Stimulated activated naive B cell treated with anti-CD40 and anti-IgM and Interleukin-4, amounts not matched to agents 10 μg/mL and 1 μg/mL and 100 μg/mL, for 72 hours (primary cell): ENCODE measurements at regions not wholly inside any gene's neighbourhood (a gene's known extent, or its start where the extent isn't known, plus 50 kb on each side); places are given as distances from the start of the nearest gene placed in this dataset.
"Not testable (repeated sequence)": the region's sequence is repeated elsewhere in the genome, so short reads cannot be mapped to it uniquely, and the experiment has no call there.

Experiments used
- ATAC-seq, 2 donors: fragments of 150-1000 bp; cut with Tn5 transposase; replicated peaks; 2 replicates each; pipeline ENCODE4 v1.10.0; 2021; ENCODE audit warnings: moderate library complexity in 1 of 2
- DNase-seq: peaks from one replicate; pipeline ENCODE4 v3.0.0; 2021
- H3K27ac Mint-ChIP-seq: one replicate; pipeline ENCODE4 v1.8.0; 2022; ENCODE audit warnings: mild to moderate bottlenecking, mixed read lengths
- H3K27me3 Mint-ChIP-seq, 2 donors: one replicate each; pipeline ENCODE4 v1.8.0; 2022; ENCODE audit warnings: mixed read lengths in 2 of 2
- H3K36me3 Mint-ChIP-seq, 2 donors: one replicate each; pipeline ENCODE4 v1.8.0; 2022; ENCODE audit warnings: mixed read lengths in 2 of 2, mild to moderate bottlenecking in 1 of 2
- H3K4me1 Mint-ChIP-seq, 2 donors: one replicate each; pipeline ENCODE4 v1.8.0; 2022; ENCODE audit warnings: mixed read lengths in 2 of 2, mild to moderate bottlenecking in 1 of 2
- H3K4me3 Mint-ChIP-seq, 2 donors: one replicate each; pipeline ENCODE4 v1.8.0; 2022; ENCODE audit warnings: mild to moderate bottlenecking in 2 of 2, mixed read lengths in 2 of 2, moderate library complexity in 1 of 2
- H3K9me3 Mint-ChIP-seq, 2 donors: one replicate each; pipeline ENCODE4 v1.8.0; 2022; ENCODE audit warnings: mixed read lengths in 2 of 2, mild to moderate bottlenecking in 1 of 2

DNA sequence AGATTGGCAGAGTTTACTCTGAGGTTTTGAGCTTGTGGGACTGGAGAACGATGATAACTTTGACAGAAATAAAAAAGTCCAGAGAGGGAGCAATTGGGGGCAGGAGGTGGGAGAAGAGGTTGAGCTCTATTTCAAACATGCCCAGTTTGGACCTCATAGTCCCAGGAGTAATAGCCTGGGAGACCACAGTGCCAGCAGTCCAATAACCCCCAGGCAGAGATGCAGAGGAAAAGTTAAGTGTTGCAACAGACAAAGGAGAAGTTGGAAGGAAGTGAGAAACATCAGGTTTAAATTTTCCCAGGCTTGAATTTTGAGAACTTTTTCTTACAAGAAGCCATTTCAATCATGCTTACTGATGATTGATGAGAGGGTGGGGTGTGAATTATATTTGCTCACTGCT lies 117.0 kb upstream of the GHR start:
- H3K27ac Mint-ChIP-seq: no peak overlapping the region
- ATAC-seq (no peak), DNase-seq (no peak)
- H3K9me3 Mint-ChIP-seq: no peaks in the 10 kb centered on the region
- no peaks in the 10 kb centered on the region for H3K4me1 Mint-ChIP-seq
- H3K27me3 Mint-ChIP-seq: no peaks in the 10 kb centered on the region
- H3K36me3 Mint-ChIP-seq: no peaks in the 10 kb centered on the region
- no peak overlapping the region for H3K4me3 Mint-ChIP-seq

DNA sequence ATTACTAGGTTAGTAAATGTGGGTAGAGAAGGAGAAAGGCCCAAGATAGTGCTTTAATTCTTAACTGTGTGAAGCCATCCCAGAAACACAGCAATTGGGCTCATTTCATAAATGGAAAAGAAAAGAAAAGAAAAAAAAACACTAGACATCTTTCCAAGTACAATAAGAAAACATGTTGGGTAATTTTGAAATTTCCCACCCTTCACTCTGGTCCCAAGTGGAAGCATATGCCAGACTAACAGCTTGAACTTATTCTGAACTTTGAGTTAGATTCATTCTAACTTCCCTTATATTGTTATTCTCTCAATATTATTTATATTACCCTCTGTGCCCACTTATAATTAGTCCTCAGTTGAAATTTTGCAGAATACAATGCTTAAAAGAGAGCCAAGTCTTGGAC lies 113.4 kb upstream of the GHR start:
- no peak for ATAC-seq
- Mint-ChIP-seq H3K27ac (no peak overlapping the region), H3K4me3 (no peak overlapping the region), H3K27me3 (no peaks in the 10 kb centered on the region), H3K36me3 (no peaks in the 10 kb centered on the region), H3K9me3 (no peaks in the 10 kb centered on the region), H3K4me1 (no peaks in the 10 kb centered on the region)
- DNase-seq: no peak

DNA sequence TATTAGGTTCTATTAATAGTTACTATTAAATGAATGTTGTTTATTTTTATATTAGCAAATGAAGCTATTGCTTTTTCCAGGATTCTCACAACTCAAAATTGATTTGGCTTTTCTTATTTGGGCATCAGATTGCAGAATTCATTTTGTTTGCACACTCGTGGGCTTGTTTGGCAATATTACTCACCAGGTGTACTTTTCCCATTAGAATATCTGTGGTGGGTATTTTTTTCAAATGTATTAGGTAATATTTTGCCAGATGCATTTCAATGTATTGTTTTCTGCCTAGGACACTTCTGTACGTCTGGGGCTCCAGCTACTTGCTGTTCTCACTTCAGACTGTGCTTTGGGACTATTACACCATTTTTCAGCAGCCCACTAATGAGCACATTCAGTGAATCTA lies 108.0 kb upstream of the GHR start:
- no peak for ATAC-seq
- Mint-ChIP-seq H3K36me3 (peaks cover 0 to 5% of the 10 kb centered on the region in 2 donors), H3K27me3 (no peaks in the 10 kb centered on the region), H3K27ac (no peak overlapping the region), H3K9me3 (peaks cover 14 to 17% of the 10 kb centered on the region in 2 donors), H3K4me1 (no peaks in the 10 kb centered on the region), H3K4me3 (no peak overlapping the region)
- no peak for DNase-seq

DNA sequence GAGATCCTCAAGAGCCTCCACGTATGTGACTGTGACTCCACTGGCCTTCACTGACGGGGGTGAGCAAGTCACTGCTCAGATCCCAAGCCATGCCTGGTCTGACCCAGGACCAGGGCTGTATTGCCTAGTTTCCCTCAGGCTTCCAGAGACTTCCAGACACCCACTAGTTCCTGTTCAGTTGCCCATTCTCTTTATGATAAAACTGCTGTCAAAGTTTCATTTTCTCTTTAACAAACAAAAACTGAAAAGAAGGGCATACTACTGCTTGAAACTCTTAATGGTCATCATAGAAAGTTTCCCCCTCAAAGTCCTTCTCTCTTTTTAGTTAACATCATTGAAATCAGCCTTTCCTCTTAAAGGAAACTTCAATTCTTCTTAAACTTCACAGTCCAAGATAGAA lies 105.7 kb upstream of the GHR start:
- no peak for DNase-seq
- Mint-ChIP-seq H3K9me3 (peaks cover 15 to 17% of the 10 kb centered on the region in 2 donors), H3K4me1 (no peaks in the 10 kb centered on the region), H3K4me3 (no peak overlapping the region), H3K27ac (no peak overlapping the region), H3K27me3 (no peaks in the 10 kb centered on the region), H3K36me3 (peaks cover 0 to 5% of the 10 kb centered on the region in 2 donors)
- no peak for ATAC-seq

DNA sequence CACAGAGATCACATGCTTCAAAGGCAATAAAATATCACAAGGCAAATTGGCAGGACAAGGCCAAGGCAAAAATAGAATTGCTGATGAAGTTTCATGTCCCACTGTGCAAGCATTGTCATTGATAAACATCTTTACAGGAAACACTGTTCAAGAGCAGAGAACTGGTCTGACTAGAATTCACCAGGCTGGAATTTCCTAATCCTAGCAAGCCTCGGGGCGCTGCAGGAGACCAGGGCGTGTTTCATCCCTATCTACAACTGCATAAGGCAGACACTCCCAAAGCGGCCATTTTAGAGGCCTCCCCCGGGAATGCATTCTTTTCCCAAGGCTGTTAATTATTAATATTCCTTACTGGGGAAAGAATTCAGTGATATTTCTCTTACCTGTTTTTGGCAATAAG lies 103.7 kb upstream of the GHR start:
- not testable (repeated sequence) for H3K4me3 Mint-ChIP-seq, H3K36me3 Mint-ChIP-seq, DNase-seq, H3K27me3 Mint-ChIP-seq, H3K4me1 Mint-ChIP-seq, H3K27ac Mint-ChIP-seq, ATAC-seq
- peaks cover 17% of the 10 kb centered on the region in 2 donors for H3K9me3 Mint-ChIP-seq

DNA sequence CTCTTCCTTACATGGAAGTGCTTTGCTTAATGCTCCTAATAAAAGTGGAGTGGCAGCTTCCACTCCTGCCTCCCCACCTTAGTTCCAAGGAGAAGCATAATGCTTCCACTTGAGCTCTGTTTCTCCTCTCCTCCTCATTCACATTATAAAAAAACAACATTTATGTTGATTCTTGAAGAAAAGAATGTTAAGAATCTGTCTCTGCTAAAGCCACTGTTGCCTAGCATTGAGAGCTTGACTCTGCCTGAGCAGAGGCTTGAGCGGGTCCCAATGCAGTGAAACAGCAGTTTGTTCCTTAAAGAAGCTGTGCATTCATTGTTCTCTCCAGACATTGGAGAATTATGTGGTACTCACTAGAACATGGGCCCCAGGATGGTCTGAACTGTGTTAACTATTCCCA lies 101.5 kb upstream of the GHR start:
- Mint-ChIP-seq H3K4me1 (no peaks in the 10 kb centered on the region), H3K36me3 (peaks cover 0 to 5% of the 10 kb centered on the region in 2 donors), H3K27me3 (no peaks in the 10 kb centered on the region), H3K9me3 (peaks cover 14 to 17% of the 10 kb centered on the region in 2 donors), H3K27ac (no peak overlapping the region), H3K4me3 (no peak overlapping the region)
- DNase-seq: no peak
- no peak for ATAC-seq

DNA sequence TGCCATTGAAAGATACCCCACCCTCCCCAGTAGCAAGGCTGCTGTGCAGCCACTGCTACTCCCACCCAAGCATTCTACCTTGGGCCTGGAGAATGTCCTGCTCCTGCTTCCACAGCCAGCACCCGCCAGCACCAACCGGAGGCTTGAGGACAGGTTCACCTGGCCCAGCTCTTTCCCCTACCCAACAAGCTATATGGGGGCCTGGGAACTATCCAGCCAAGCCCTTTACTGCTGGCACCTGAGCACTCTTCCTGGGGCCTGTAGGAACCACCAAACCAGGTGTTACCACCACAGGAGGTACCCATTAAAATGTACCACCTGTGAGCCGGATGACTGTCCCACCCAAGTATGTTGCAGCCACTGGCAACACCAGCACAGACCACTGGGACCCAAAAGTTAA lies 86.1 kb upstream of the GHR start:
- DNase-seq (no peak), ATAC-seq (no peak)
- Mint-ChIP-seq H3K4me1 (no peaks in the 10 kb centered on the region), H3K27me3 (no peaks in the 10 kb centered on the region), H3K36me3 (no peaks in the 10 kb centered on the region), H3K4me3 (no peak overlapping the region), H3K9me3 (peaks cover 26% of the 10 kb centered on the region in 2 donors), H3K27ac (no peak overlapping the region)

DNA sequence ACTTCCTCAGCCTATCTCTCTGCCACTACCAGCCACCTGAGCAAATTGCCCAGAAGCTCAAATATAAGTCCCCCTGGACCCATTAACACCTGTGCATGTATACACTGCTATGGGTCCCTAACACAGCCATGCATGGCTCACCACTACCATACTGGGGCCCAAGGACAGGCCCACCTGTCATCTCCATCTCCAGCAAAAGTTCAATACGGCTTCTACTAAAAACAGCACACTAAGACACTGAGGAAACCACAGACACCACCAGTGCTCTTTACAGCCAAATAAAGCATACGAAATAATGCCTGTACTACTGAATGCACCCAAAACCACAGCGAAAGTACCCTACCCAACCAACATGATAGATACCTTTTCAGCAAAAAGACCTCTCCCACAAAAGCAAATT lies 85.6 kb upstream of the GHR start:
- Mint-ChIP-seq H3K36me3 (no peaks in the 10 kb centered on the region), H3K9me3 (peaks cover 23 to 28% of the 10 kb centered on the region in 2 donors), H3K4me3 (no peak overlapping the region), H3K27me3 (no peaks in the 10 kb centered on the region), H3K27ac (no peak overlapping the region), H3K4me1 (no peaks in the 10 kb centered on the region)
- no peak for ATAC-seq
- DNase-seq: no peak

DNA sequence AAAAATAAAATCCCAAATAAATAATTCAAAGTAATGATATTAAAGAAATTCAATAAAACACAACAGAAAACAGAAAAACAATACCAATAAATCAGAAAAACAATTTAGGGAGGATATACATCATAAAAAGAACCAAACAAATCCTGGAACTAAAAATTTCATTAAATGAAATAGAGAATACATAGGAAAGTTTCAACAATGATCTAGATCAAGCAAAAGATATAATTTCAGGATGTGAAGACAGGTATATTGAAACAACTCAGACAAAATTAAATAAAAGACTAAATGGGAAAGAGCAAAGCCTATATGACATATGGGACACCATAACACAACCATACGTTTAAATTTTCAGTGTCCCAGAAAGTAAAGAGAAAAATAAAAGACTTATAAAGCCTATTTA lies 85.1 kb upstream of the GHR start:
- no peak for DNase-seq
- Mint-ChIP-seq H3K4me1 (no peaks in the 10 kb centered on the region), H3K36me3 (no peaks in the 10 kb centered on the region), H3K9me3 (peaks cover 22 to 28% of the 10 kb centered on the region in 2 donors), H3K27ac (no peak overlapping the region), H3K27me3 (no peaks in the 10 kb centered on the region), H3K4me3 (no peak overlapping the region)
- ATAC-seq: no peak

DNA sequence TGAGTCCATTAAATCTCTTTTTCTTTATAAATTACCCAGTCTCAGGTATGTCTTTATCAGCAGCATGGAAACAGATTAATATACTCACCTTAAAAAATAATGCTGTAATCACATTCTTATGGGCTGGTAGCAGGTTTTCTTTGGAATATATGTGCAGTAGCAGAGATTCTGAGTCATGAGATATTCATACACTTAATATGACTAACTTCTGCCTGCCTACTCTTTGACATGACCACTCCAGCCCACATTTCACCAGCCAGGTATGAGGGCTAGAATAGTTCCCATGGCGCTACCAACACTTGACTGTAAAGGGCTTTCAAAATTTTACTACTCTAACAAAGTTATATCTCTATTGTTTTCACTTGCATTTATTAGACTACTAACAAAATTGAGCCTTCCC lies 74.1 kb upstream of the GHR start:
- ATAC-seq: no peak
- no peak overlapping the region for H3K27ac Mint-ChIP-seq
- no peak for DNase-seq
- H3K4me1 Mint-ChIP-seq: no peaks in the 10 kb centered on the region
- peaks cover 0 to 3% of the 10 kb centered on the region in 2 donors for H3K36me3 Mint-ChIP-seq
- H3K27me3 Mint-ChIP-seq: no peaks in the 10 kb centered on the region
- no peak overlapping the region for H3K4me3 Mint-ChIP-seq
- H3K9me3 Mint-ChIP-seq: peaks cover 9 to 16% of the 10 kb centered on the region in 2 donors

DNA sequence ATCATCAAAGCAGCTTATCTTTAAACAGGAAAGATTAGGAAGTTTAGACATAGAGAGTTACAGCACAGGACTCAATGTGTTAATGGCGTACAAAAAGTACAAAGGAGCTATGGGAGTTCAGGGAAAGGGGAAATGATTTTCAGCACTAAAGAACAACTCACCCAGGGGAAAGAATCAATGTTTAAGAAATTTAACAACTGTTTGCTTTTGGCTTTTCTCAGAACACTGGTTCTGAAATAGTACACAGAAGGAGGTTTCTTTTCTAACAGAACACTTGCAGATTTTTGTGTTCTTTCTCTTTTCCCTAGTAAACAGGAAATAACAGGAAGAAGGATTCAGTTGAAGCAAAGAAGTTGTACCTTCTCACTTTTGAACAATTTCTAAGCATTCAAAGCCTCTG lies 71.3 kb upstream of the GHR start:
- ATAC-seq: no peak
- peaks cover 0 to 3% of the 10 kb centered on the region in 2 donors for H3K36me3 Mint-ChIP-seq
- H3K9me3 Mint-ChIP-seq: peaks cover 9 to 17% of the 10 kb centered on the region in 2 donors
- no peaks in the 10 kb centered on the region for H3K27me3 Mint-ChIP-seq
- H3K27ac Mint-ChIP-seq: no peak overlapping the region
- no peak overlapping the region for H3K4me3 Mint-ChIP-seq
- no peak for DNase-seq
- H3K4me1 Mint-ChIP-seq: no peaks in the 10 kb centered on the region

DNA sequence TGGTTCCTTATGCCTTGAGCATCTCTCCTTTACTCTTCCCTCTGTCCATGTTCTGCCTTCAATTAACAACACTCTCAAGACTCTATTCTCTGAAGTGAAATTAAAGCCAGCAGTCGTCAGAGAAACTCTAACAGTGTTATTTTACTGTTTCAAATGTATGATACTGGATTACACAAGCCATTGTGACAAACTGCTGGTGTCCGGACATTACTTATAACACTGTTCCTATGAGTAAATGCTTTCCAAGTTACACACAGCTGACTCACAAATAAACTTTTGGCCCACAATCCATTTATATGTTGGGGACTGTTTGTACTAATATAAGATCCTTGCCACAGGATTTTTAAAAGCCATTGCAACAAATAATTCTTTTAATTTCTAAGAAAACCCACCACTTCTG lies 63.2 kb upstream of the GHR start:
- ATAC-seq (no peak), DNase-seq (no peak)
- peaks cover 0 to 3% of the 10 kb centered on the region in 2 donors for H3K9me3 Mint-ChIP-seq
- H3K27me3 Mint-ChIP-seq: no peaks in the 10 kb centered on the region
- H3K4me1 Mint-ChIP-seq: no peaks in the 10 kb centered on the region
- H3K4me3 Mint-ChIP-seq: no peak overlapping the region
- no peak overlapping the region for H3K27ac Mint-ChIP-seq
- H3K36me3 Mint-ChIP-seq: no peaks in the 10 kb centered on the region

DNA sequence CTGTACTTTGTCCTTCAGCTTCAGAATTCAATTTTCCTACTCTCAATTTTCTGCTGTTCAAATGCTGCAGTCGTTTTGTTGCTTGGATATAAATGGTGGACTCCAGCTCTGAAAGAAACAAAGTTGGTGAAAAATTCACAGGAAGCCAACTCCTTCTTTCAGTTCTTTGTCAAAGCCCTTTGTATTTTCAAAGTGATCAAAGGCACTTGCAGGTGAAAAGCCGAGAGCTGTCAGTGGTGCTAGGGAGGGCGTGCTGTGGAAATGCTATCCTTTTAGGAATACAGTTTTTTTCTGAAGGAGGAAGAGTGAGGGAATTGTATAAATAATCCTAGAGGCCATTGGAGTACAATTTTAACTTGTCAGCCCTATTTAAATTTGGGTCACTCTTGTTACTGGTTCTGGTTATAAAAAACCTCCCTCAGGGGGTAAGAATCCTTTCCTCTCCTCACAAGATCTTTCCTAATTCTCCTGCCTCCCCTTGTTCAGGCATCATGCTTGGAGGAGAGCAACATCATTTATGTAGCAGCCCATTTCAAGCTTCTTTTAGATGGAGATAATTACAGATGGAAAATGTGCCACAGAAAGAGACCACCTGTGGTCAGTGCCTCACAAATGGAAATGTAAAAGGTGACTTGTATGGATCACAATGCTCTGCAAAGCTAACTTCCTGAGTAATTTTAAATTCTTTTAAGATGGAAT lies 62.5 kb upstream of the GHR start:
- Mint-ChIP-seq H3K27me3 (no peaks in the 10 kb centered on the region), H3K36me3 (no peaks in the 10 kb centered on the region), H3K27ac (no peak overlapping the region), H3K4me1 (no peaks in the 10 kb centered on the region), H3K4me3 (no peak overlapping the region), H3K9me3 (peaks cover 0 to 3% of the 10 kb centered on the region in 2 donors)
- DNase-seq: no peak
- ATAC-seq: no peak

DNA sequence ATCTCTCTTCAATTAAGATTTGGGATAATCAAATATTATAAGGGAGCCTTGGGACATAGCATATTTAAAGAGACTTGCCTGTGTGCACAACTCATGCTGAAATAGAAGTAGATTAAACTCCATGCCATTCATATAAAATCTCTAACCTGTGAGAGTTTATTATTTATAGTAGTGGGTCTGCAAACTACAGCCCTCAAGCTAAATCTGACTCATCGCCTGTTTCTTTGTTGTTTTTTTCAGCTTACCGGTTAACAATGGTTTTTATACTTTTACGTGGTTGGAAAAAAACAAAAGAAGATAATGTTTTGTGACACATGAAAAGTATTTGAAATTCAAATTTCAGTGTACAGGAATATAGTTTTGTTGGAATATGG lies 61.9 kb upstream of the GHR start:
- no peaks in the 10 kb centered on the region for H3K27me3 Mint-ChIP-seq
- H3K4me1 Mint-ChIP-seq: no peaks in the 10 kb centered on the region
- no peak overlapping the region for H3K4me3 Mint-ChIP-seq
- no peaks in the 10 kb centered on the region for H3K36me3 Mint-ChIP-seq
- H3K9me3 Mint-ChIP-seq: no peaks in the 10 kb centered on the region
- ATAC-seq (no peak), DNase-seq (no peak)
- H3K27ac Mint-ChIP-seq: no peak overlapping the region

DNA sequence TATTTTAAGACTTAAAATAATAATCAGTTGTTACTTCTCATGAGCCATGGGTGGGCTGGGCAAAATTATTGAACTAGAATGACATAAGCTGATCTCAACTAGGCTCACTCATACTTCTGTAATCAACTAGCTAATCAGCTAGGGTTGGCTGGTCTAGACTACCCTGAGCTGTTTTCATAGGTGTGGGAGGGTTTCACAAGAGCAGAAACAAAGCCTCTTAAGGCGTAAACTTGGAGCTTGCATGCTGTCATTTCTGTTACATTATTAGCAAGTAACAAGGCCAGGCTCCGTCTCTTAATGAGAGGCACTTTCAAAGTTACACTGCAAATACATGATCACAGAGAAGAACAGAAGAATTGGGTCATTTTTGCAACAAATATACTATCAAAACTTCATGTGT lies 57.2 kb upstream of the GHR start:
- ATAC-seq (no peak), DNase-seq (no peak)
- Mint-ChIP-seq H3K27ac (no peak overlapping the region), H3K4me3 (no peak overlapping the region), H3K36me3 (no peaks in the 10 kb centered on the region), H3K9me3 (no peaks in the 10 kb centered on the region), H3K27me3 (no peaks in the 10 kb centered on the region), H3K4me1 (no peaks in the 10 kb centered on the region)
